ENCODE measurements at regions not wholly inside any gene's neighbourhood (a gene's known extent, or its start where the extent isn't known, plus 50 kb on each side); places are given as distances from the start of the nearest gene placed in this dataset.

DNA sequence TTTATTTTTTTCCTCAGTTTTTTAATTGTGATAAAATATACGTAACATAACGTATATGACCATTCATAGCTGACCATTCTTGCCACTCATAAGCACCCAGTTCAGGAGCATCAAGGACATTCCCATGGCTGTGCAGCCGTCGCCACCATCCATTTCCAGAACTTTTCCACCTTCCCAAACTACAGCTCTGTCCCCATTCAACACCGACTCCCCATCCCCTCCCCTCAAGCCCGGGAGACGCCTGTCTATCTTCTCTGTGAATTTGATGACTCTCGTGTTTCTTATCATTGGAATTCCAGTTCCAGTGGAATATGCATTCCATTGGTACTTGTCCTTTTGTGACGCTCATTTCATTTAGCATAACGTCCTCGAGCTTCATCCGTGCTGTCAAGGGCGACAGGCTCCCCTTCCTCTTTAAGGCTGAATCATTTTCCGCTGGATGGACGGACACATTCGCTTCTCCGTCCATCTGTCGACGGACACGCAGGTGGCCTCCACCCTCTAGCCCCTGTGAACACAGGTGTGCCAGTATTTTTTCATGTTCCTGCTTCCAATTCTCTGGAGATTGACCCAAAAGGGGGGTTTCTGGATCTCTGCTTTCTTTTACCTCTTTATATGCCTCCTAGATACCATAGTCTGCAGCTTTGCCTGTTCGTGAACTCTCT is 88.1 kb downstream of the YTHDF1 start:
- no peak for DNase-seq

DNA sequence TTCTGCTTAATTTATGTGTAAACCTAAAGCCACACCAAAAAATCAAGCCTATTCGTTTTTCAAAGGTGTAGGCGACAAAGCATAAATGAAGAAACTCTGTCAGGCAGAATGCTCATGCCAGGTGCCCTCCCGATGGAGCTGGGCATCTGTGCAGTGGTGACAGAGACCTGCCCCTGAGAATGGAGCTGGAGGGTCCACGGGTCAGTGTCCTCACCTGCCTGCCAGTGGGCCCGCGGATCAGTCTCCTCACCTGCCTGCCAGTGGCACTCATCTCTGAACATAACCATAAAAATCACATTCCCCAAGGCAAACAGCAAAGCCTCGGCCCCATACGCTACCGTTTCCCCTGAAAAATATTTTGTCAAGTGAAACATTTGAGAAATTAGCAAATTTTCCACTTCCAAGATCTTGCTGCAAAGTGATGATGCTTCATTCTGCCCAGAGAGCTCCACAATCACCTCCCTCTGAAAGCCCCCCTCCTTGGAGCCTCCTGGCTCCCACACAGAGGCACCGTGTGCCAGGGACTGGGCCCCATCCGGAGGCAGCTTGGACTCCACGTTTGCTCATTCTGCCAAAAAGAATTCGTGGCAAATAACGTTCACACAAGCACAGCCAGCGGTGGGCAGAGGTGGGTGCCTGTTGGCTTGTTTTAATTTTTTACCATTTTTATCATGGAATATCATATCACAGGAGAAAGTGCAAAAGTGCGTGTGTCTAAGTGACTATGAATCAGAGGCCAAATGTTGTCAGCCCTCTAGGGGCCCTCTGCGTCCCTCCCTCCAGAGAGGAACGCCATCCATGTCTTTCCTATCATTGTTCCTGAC is 88.8 kb downstream of the YTHDF1 start:
- no peak for DNase-seq

DNA sequence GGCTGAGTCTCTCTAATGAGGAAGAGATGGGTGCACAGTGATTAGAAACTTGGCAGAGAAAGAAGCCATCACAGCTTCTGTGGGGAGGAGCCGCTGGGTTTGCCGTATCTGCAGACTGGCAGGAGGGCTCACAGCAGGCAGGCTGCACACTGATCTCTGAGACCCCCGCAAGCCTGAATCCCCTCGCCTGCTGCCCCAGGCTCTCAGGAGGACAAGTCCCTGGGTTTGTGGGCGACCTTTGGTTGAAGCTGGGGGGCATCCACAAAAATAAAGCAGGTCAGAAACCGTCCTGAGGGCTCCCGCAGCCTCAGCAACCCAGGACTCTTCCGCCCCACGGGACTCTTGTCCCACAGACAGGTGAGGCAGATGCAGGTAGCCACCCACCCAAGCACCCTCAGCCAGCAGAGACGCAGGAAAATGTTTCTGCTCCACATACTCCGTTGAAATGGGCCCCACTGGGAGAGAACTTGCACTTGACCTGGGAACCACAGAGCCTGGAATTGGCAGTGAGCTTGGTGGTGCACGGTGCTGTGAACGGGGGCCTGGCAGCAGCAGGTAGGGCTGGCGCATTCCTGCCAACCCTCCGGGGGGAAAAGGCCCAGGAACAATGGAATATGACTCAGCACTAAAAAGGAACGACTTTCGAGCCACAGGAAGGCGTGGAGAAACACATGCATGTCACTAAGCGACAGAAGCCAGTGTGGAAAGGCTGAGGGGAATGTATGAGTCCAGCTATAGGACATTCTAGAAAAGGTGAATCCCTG is 89.9 kb downstream of the YTHDF1 start:
- no peak for DNase-seq

DNA sequence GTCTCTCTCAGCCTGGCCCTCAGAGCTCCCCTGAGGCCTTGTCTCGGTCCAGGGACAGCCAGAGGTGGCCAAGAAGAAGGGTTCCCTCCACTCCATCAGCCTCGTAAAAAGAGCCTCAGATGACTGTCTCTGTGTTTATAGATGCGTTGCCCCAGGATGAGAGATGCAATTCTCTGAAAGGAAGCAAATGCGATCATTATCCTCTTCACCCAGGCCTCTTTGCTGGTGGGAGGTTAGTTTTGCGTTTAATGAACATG is 90.4 kb downstream of the YTHDF1 start:
- no peak for DNase-seq

DNA sequence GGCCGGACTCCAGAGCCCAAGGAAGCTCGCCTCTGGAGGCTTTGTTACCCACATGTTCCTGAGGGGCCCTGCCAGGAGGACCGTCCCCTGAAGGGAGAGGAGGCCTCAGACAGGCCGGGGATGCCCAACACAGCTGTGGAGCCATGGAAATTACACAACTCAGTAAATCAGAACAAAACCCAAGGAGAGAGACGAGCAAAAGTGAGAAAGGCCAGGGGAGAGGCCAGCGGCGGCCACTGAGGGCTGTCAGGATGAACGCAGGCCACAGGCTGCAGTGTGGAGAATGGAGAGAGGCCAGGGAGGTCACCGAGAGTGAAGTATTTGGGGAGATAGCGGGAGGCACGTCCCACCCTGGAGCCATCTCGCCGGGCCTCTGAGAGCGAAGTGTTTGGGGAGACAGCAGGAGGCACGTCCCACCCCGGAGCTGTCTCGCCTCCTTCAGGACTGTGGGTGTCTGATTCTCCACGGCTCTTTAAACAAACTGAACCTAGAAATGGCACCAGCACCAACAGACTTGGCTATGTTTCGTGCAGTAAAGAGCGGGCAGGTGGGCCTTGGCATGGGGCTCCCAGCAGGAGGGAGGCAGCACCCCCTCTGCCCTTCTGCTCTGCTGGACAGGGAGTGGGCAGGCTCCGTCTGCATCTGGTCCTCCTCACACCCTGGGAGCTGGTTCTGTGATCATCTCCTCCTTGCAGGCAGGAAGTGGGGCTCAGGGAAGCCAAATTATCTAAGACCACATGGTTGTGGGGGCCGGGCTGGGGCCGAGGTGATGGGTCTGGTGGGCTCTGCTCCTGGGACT is 91.0 kb downstream of the YTHDF1 start:
- DNase-seq, result no peak

DNA sequence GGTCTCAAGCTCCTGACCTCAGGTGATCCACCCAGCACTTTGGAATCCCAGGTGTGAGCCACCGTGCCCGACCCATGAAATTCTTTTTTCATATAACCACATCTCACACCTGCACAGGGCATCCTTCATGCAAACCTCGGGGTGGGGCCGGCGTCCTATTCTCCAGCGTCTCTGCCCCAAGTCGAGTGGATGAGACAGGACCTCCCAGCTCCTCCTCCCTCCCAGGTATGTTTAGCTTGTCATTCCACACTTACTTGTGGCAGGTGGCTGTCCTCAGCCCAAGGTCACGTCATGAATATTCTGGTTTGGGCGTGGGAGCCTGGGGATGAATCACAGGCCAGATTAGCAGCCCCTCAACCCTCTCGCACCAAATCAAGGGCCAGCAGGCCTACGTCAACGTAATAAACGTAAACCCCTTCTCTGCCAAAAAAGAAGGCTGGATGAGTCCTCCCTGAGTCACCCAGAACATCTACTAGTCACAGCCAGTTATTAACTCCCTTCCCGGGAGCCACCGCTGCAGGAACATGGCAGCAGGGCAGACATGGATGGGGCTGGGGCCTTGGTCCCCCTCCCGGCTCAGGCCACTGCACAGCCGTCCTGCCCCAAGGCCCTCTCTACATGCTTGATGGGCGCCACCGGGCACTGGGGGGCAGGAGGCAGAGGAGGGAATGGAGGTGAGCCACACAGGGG is 91.7 kb downstream of the YTHDF1 start:
- no peak for DNase-seq

DNA sequence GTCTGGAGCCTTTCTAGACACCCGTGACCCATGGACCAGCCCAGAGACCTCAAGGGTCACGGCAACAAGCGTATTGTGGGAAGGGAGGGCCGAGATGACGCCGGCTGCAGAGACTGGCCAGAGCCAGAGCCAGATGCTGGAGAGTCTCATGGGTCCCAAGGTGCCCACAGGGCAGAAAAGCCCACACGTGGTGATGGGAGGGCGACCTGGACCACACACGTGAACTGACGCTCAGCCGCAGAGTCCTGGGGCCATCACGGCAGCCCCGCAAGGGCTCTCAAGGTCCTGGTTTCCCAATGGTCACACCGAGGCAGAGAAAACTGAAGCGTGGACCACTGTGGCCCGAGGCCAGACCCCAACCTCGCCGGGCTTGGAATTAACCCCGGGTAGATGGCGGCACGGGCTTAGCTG is 92.6 kb downstream of the YTHDF1 start:
- DNase-seq, result no peak

DNA sequence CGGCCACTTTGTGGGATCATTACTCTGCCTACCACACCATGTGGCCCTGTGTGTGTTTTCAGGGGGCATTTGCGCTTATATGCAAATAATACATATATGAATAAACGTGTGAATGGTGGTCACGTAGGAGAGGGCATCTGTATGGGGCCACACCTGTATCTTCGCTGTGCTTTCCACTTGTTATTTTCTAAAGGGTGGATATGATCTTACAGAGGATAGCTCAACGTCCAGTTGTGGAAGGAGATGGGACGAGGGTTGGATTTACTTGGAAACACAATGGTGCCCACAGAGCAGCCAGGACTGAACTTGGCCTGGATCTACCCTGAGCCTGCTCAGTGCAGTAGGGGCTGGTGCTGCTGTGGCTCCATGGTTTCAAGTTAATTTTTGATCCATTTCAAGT is 93.3 kb downstream of the YTHDF1 start:
- DNase-seq, result no peak

DNA sequence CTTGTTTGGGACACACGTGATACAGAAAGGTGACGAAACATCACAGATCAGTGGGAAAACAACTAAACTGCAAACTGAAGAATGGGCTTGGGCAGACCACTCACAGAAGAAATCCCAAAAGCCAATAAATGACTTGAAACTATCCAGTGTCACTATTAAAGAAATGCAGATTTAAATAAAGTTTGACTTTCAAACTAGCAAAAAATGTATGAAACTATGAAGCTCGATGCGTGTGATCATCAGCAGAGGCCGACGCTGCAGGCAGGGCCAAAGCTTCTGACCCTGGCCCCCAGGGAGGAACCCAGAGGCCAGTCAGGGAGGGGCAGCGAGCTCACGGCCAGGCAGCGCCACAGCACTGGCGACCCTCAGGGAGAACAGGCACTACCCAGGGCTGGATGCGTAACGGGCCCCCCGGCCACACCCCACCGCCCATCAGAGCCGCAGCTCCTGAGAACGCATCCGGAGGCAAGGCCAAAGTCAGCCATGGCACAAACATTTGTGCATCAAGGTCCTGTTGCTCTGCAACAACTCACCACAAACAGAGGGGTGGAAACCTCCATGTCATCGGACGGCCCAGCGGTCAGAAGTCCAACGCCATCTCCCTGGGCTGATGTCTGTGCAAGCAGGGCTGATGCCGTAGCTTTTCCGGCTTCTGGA is 94.1 kb downstream of the YTHDF1 start:
- DNase-seq, result no peak

DNA sequence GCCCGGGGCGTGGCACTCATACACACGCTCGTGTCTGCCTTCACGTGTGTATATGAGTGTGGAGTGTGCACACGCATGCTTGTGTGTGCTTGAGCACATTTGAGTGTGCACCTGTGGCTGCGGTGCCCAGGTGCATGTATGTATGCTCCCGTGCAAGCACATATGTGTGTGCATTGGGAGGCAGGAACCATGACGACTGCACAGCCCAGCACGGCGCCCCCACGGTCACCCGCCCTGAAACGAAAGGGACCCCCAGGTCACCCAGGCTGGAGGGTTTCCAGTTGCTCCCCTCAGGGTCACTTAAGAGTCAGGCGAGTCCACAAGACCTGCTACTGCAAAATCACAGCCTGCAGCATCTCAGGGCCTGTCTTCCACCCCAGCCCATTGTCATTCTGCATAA is 94.7 kb downstream of the YTHDF1 start:
- no peak for DNase-seq

DNA sequence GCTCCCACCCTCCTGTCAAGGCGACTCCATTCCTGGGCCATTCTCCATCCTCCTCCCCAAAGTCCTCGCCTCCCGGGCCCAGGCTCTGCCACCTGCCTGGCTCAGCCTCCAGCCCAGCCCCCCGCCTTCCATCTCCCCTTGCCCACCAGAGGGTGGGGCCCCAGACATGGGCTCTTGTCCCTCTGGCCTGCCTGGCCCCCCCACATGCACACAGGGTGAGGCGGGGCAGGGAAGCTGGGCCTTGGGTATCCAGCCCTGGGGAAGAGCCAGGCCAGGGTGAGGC is 95.2 kb downstream of the YTHDF1 start:
- no peak for DNase-seq

DNA sequence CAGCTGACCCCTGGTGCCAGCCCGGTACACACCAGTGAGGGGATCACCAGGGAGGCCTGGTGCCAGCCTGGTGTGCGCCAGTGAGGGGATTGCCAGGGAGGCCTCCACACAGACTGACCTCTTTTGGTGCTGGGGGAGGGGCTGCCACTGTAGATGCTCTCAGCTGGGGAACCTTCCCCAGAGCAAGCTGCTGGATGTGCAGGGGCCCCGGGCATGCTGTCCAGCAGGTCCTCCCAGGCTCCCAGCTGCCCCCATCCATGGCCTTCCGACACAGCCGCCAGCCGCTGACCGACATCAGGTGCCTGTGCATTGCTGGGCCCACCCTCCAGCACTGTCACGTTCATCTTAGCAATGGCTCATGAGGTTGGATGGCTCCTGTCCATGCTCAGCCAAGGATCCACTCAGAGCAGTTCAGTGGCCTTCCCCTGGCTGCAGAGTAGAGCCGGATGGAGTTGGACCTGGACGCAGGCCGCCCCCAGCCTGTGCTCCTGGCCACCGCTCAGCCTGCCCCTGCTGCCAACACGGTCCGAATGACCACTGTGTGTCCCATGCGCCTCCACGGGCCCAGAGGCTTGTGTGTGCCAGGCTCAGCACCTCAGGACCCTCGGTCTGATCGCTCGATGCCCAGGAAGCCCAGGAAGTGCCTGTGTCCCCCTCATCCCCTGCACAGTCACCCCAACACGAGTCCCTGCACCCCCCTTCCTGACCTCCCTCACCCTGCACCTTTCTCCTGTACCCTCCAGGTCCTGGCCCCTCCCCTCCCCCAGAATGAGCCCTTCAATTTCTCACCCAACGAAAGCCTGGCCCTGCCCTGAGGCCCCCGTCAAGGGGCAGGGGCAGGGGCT is 95.7 kb downstream of the YTHDF1 start:
- no peak for DNase-seq

DNA sequence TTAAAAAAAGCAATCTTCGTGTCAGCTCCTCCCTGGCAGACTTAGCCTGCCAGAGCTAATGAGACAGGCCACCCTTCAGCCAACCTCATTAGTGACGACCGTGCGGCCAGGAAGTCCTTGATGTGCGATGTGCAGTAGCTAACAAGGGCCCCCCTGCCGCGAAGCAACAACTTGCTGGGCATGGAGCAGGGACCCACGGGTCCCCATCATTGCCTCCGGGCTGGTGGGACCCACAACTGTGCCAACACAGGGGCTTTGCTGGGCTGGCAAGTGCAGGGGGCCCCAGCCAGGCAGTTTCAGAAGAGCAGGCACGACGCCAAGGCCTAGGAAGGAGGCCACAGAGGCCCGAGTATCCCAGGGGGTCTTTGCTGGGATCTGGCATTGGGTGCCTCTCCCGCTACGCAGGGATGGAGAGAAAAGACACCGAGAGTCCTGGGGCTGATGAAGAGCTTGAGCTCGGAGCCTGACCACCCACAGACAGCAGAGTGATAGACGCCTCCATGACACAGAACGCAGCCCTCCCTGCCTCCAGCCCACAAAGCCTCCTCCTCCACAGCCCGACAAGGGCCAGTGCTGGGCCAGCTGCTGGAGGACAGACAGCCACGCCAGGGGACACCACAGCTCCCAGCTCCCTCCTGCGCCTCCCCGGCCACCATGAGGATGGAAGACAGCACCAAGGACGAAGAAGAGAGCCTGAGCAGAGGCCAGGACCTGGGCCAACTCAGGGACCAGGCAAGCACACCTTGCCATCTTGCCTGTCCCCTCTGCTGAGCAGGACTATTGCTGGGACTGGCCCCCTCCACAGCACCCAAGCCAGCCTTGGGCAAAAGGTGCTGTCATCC is 96.6 kb downstream of the YTHDF1 start:
- DNase-seq, result no peak

DNA sequence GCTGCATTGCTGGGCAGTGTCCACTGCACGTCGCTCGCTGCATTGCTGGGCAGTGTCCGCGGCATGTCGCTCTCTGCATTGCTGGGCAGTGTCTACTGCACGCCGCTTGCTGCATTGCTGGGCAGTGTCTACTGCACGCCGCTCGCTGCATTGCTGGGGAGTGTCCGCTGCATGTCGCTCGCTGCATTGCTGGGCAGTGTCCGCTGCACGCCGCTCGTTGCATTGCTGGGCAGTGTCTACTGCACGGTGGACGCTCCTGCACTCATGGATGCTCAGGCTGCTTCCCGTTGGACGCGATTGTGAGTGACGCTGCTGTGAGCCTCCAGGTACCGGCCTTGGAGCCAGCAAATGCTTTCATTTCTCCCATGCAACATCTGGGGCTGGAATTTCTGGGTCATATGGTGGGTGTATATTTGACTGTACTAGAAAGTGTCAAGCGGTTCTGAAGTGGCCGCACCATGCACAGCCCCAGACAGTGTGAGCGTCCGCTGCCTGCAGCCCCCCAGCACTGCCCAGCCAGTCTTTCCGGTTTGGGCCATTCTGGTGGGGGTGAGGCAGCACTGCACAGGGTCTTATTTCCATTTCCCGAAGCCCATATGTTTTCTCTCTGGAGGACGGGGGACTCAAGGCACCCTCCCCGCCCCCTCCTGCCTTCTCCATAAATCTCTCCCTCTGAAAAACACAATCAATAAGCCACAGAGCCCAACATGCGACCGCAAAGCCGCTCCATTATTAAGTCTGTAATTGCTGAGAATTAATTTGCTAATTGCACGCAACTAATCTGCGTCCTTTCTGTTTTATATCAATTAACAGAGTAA is 97.4 kb downstream of the YTHDF1 start:
- DNase-seq, result no peak

DNA sequence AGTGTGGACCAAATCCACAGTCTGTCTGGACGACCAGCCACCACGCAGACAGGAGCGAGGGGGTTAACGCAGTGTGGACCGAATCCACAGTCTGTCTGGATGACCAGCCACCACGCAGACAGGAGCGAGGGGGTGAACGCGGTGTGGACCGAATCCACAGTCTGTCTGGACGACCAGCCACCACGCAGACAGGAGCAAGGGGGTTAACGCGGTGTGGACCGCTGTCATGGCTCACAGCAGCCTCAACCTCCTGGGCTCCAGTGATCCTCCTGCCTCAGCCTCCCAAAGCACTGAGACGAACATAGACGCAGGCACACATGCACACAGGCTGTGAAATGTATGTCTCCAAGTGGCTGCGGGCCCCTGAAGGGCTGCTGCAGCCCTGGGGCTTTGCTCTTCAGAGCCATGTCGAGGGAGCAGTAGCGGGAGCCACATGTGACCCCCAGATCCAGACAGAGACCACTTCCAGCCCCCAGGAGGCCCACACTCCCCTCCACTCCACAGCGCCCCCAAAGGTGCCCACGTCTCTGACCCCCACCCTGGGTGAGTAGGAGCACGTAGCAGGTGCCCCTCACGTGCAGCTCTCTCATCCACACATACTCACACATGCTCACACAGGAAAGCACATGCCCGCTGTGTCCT is 98.1 kb downstream of the YTHDF1 start:
- DNase-seq, result no peak

DNA sequence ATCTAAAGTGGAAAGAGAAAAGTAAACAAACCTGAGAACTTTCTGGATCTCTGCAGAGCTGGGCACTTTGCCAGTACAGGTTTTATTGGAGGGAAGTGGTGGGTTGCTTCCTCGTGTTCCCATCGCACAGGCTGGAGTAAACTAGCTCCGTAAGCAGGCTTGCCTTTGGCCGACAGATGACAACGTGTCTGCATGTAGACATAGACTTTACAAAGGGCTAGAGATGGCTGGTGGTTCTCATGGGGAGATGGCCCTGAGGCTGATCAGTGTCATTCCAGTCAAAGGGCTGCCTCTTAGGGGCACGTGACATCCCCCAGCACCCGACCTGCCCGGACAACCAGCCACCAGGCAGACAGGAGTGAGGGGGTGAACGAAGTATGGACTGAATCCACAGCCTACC is 98.8 kb downstream of the YTHDF1 start:
- no peak for DNase-seq

DNA sequence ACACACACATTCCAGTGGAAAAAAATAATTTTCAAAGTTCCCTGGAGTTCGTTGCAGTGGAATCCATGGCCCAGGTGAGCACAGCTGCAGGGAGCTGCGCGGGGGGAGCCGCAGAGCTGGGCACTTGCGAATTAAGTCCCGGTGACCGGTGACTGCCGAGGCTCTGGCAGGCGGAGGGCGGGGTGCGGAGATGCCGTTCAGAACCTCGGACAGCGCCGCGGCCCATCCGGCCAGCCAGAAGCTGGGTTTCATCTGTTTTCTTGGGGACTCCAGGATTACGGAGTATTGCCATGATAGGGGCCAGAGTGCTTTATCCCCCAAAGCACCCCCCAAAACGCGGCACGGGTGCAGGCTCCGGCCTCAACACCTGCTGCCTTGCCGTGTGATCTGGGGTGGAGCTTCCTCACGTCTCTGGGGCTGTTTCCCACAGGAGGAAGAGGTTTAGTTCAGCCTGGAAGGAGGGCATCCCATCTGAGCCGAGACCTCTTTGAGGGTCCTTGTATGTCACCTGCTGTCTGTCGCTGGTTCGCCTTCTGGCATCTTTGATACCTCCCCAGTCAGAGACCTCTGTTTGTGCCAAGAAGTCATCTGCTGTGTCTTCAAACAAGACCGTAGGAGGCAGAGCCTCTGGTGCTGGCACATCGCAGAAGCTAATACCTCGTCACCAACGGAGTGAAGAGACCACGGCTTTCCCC is 99.4 kb downstream of the YTHDF1 start:
- DNase-seq, result no peak

DNA sequence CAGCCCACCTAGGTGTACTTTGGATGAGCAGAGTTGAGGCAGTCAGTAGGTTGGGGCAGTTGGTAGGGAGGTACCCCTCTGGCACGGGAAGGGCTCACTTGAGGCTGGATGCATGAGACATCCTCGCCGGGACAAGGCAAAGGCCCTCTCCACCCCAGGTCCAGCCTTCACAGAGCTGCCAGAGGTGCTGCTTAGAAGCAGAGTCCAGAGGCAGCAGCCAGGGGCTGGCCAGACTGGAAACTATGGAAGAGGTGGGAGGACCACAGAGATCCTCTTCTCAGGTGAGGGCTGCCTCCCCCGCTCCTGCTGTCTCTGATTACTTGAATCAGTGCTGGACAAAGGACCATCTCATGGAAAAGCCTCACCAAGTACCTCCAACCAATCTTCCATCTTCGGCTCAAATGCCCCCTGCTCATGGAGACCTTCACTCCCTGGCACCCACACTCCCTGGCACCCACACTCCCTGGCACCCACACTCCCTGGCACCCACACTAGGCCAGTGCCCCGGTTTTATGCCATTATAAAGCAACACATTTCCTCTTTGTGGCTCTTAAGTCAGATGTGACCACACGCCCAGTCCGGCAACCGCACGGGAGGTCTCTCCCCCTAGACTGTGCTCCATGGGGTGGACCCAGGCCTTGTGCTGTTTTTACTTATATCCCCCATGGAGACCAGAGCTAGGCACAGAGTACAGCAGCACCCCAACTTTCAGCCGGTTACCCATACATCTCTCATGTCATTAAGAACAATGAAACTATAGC is 100.1 kb downstream of the YTHDF1 start:
- DNase-seq, result no peak

Data from activated CD8-positive, alpha-beta memory T cell treated with anti-CD3 and anti-CD28 coated beads for 24 hours (primary cell).